IMR-90 (cell line): ENCODE measurements at regions not wholly inside any gene's neighbourhood (a gene's known extent, or its start where the extent isn't known, plus 50 kb on each side); places are given as distances from the start of the nearest gene placed in this dataset.

ENCODE experiments used
- ATAC-seq: fragments of 200-7000 bp; cut with Tn5 transposase; 2 replicates; pipeline ENCODE4 v1.9.1; 2020; ENCODE audit warnings: low read depth, mild to moderate bottlenecking, moderate library complexity
- BruUV-seq: library from RNA; stranded (reverse); fragments of 400-500 nt; replicated peaks from 2 replicates; lab custom pipeline; 2021; lab: Mats Ljungman, UMichigan
- CTCF ChIA-PET: fragments of 300-600 bp; formaldehyde crosslinking; extraction: SDS; loops from one replicate; lab custom pipeline; 2021; ENCODE audit warnings: antibody characterized with exemption; lab: Yijun Ruan, JAX
- POLR2A ChIA-PET: fragments of 300-600 bp; sonication (Branson Sonifier 250); formaldehyde crosslinking; loops from one replicate; lab custom pipeline; 2022; ENCODE audit warnings: antibody characterized with exemption; ENCODE audit not compliant: unreplicated experiment; lab: Charles Lee
- DNase-seq: peaks from one replicate; pipeline ENCODE4 v3.0.0; 2013
- H2AFZ ChIP-seq: replicated peaks from 2 replicates; pipeline ENCODE3; 2013; ENCODE audit warnings: low read length, mild to moderate bottlenecking; ENCODE audit not compliant: poor library complexity
- H2AK5ac ChIP-seq: 2 replicates; pipeline ENCODE4 v1.6.1; 2013; ENCODE audit warnings: low read depth, low read length, inconsistent platforms
- H2AK9ac ChIP-seq: replicated peaks from 2 replicates; pipeline ENCODE3; 2013; ENCODE audit warnings: mild to moderate bottlenecking, low read depth, low read length, moderate library complexity; ENCODE audit not compliant: poor library complexity
- H2BK120ac ChIP-seq: 2 replicates; pipeline ENCODE4 v1.6.1; 2013; ENCODE audit warnings: low read depth, low read length, inconsistent platforms
- H2BK15ac ChIP-seq: 3 replicates; pipeline ENCODE4 v1.6.1; 2013; ENCODE audit warnings: low read depth, low read length, inconsistent platforms
- H2BK20ac ChIP-seq: 2 replicates; pipeline ENCODE4 v1.6.1; 2013; ENCODE audit warnings: low read depth, mild to moderate bottlenecking, inconsistent platforms, low read length, moderate library complexity
- H2BK5ac ChIP-seq: 2 replicates; pipeline ENCODE4 v1.6.1; 2013; ENCODE audit warnings: mild to moderate bottlenecking, low read depth, low read length, inconsistent platforms; ENCODE audit not compliant: poor library complexity, severe bottlenecking
- H3K14ac ChIP-seq: replicated peaks from 2 replicates; pipeline ENCODE4 v1.6.1; 2013; ENCODE audit warnings: low read depth, low read length, inconsistent platforms
- H3K18ac ChIP-seq: 2 replicates; pipeline ENCODE4 v1.6.1; 2013; ENCODE audit warnings: low read depth, low read length, control low read depth
- H3K23ac ChIP-seq: 2 replicates; pipeline ENCODE4 v1.6.1; 2013; ENCODE audit warnings: low read depth, low read length, inconsistent platforms
- H3K27ac ChIP-seq: 2 replicates; pipeline ENCODE4 v1.5.1; 2013; ENCODE audit warnings: mild to moderate bottlenecking, control low read depth, low read length; ENCODE audit not compliant: insufficient read depth
- H3K27me3 ChIP-seq: 2 replicates; pipeline ENCODE4 v1.6.1; 2013; ENCODE audit warnings: low read length; ENCODE audit not compliant: control insufficient read depth, insufficient read depth
- H3K36me3 ChIP-seq: 2 replicates; pipeline ENCODE4 v1.6.1; 2013; ENCODE audit warnings: low read length, mixed read lengths; ENCODE audit not compliant: control insufficient read depth, insufficient read depth
- H3K4ac ChIP-seq: 2 replicates; pipeline ENCODE4 v1.6.1; 2013; ENCODE audit warnings: low read depth, low read length, inconsistent platforms
- H3K4me1 ChIP-seq: 2 replicates; pipeline ENCODE4 v1.6.1; 2013; ENCODE audit warnings: low read length, mixed read lengths; ENCODE audit not compliant: control insufficient read depth, insufficient read depth
- H3K4me2 ChIP-seq: 2 replicates; pipeline ENCODE4 v1.6.1; 2013; ENCODE audit warnings: low read depth, mild to moderate bottlenecking, control low read depth, low read length, moderate library complexity
- H3K4me3 ChIP-seq: 2 replicates; pipeline ENCODE4 v1.5.1; 2013; ENCODE audit warnings: low read depth, mild to moderate bottlenecking, control low read depth, low read length, moderate library complexity; ENCODE audit not compliant: insufficient read depth
- H3K56ac ChIP-seq: 2 replicates; pipeline ENCODE4 v1.6.1; 2013; ENCODE audit warnings: low read length, inconsistent platforms; ENCODE audit not compliant: insufficient read depth; ENCODE audit errors: extremely low read depth
- H3K79me1 ChIP-seq, 2 experiments: 2 replicates each; pipeline ENCODE4 v1.6.1; 2013; ENCODE audit warnings: low read length in 2 of 2, inconsistent platforms in 1 of 2, low read depth in 1 of 2
- H3K9ac ChIP-seq: 2 replicates; pipeline ENCODE4 v1.6.1; 2013; ENCODE audit warnings: low read depth, low read length, control low read depth
- H3K9me1 ChIP-seq: 2 replicates; pipeline ENCODE4 v1.6.1; 2013; ENCODE audit warnings: low read length, inconsistent platforms; ENCODE audit not compliant: insufficient read depth
- H3K9me3 ChIP-seq: 2 replicates; pipeline ENCODE4 v1.6.1; 2013; ENCODE audit warnings: low read length; ENCODE audit not compliant: control insufficient read depth, insufficient read depth
- H4K20me1 ChIP-seq: 2 replicates; pipeline ENCODE4 v1.6.1; 2013; ENCODE audit warnings: low read length, inconsistent platforms; ENCODE audit not compliant: insufficient read depth
- H4K5ac ChIP-seq: 2 replicates; pipeline ENCODE4 v1.6.1; 2013; ENCODE audit warnings: mild to moderate bottlenecking, low read depth, low read length, control low read depth
- H4K8ac ChIP-seq, 2 experiments: 2 replicates each; pipeline ENCODE4 v1.6.1; 2013; ENCODE audit warnings: low read depth in 2 of 2, low read length in 2 of 2, control low read depth in 1 of 2, inconsistent platforms in 1 of 2
- H4K91ac ChIP-seq: 2 replicates; pipeline ENCODE4 v1.6.1; 2013; ENCODE audit warnings: low read depth, low read length, inconsistent platforms; ENCODE audit not compliant: insufficient read depth
- BHLHE40 ChIP-seq: fragments of 150-350 bp; IDR thresholded peaks from 2 replicates; pipeline ENCODE4 v1.6.1; 2016; ENCODE audit warnings: mild to moderate bottlenecking, low read depth, low read length
- CEBPB ChIP-seq: IDR thresholded peaks from 2 replicates; pipeline ENCODE4 v1.6.1; 2012; ENCODE audit warnings: low read depth, low read length, improper control_type of control experiment
- CHD1 ChIP-seq: IDR thresholded peaks from 2 replicates; pipeline ENCODE4 v1.6.1; 2012; ENCODE audit warnings: low read depth, low read length, improper control_type of control experiment
- FOS ChIP-seq: fragments of 150-350 bp; IDR thresholded peaks from 2 replicates; pipeline ENCODE4 v1.6.1; 2016; ENCODE audit warnings: low read depth, low read length
- MAZ ChIP-seq: IDR thresholded peaks from 2 replicates; pipeline ENCODE4 v1.6.1; 2012; ENCODE audit warnings: low read depth, mild to moderate bottlenecking, low read length, improper control_type of control experiment, moderate library complexity, borderline replicate concordance
- POLR2A ChIP-seq: IDR thresholded peaks from 2 replicates; pipeline ENCODE4 v1.6.1; 2012; ENCODE audit warnings: mild to moderate bottlenecking, low read depth, low read length
- RFX5 ChIP-seq: IDR thresholded peaks from 2 replicates; pipeline ENCODE4 v1.8.0; 2012; ENCODE audit warnings: low read depth, mild to moderate bottlenecking, low read length, moderate library complexity
- USF2 ChIP-seq: fragments of 150-350 bp; IDR thresholded peaks from 2 replicates; pipeline ENCODE4 v1.6.1; 2017; ENCODE audit warnings: mild to moderate bottlenecking, antibody characterized with exemption, low read length, low read depth
- WGBS, 2 experiments: methylation state at CpG; one replicate each; pipeline versions ENCODE4 v1.1.5 to v1.1.7; 2013; ENCODE audit warnings: missing lambda C conversion rate in 2 of 2; ENCODE audit not compliant: insufficient read length in 1 of 2; ENCODE audit errors: extremely low coverage in 2 of 2; 5-methylcytosine and 5-hydroxymethylcytosine counted together
- dilution Hi-C: fragments of 300-500 bp; cut with HindIII; formaldehyde crosslinking; loops from one replicate; pipeline ENCODE4 v1.14.3; 2018; ENCODE audit warnings: low sequenced_read_pairs; ENCODE audit not compliant: unreplicated experiment
- in situ Hi-C: fragments of 300-500 bp; cut with MboI; formaldehyde crosslinking; loops from 3 replicates; pipeline ENCODE4 v1.14.3; 2019; ENCODE audit warnings: low sequenced_read_pairs, inconsistent platforms, mixed read lengths
- intact Hi-C: fragments of 100-400 bp; cut with micrococcal nuclease; formaldehyde crosslinking; loops from 2 replicates; pipeline ENCODE4 v1.10.0; 2022
- TF ChIP-seq, protein P1 (sequence below): fragments of 150-350 bp; IDR thresholded peaks from 2 replicates; pipeline ENCODE4 v1.6.1; 2016; ENCODE audit warnings: low read depth, mild to moderate bottlenecking, low read length, moderate library complexity, borderline replicate concordance
- TF ChIP-seq, protein P2 (sequence below): conservative IDR thresholded peaks from 2 replicates; pipeline ENCODE4 v1.5.1; 2012; ENCODE audit warnings: mild to moderate bottlenecking, low read depth, low read length, improper control_type of control experiment

DNA sequence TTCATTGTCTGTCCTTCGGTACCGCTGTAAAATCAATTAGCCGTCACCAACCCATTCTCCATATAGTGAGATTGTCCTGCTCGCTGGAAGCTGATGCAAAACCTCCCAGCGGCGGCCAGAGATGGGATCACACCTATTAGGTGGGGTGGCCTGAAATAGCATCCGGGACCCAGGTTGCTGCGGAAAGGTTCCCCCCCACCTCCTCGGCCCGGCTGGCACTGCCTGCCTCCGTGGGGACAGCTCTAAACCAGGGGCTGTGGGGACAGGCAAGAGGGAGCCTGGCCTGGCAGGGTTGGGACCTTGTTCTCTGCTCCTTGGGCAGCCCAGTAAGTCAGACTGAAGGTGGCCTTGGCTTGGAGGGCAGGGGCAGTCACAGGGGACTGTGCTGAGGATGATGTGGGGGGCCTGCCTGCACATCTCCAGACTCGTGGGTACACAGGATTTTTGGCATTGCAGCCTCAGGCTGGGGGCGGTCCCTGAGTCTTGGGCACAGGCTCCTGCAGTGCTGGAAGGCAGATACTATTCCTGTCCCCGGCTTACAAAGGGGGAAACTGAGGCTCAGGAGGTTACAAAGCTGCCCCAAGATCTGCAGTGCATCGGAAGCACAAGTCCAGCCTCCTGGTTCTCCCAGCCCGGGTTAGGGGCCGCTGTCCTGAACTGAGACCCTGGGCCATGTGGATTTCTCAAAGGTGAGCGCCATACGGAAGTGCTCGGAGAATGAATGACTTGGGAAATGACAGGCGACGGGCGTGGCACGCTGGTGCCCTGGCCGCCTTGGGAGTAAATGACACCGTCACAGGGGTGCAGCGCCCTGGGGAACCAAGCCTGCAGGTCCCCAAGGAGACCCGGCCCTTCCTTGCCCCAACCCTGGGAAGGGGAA lies 65.6 kb downstream of the UNCX start (continued):
- TF ChIP-seq USF2, result no peak

GRCh38 chr7:1298931-1299885 lies 66.5 kb downstream of the UNCX start:
- BruUV-seq, result no TSS peak
- WGBS, 2 experiments, result 45% methylated on average over 17 of the region's 30 CpGs; no CpG with 5 or more reads in 1 of the 2 experiments
- intact Hi-C loops, result no loop called here
- TF ChIP-seq, protein P1, sequence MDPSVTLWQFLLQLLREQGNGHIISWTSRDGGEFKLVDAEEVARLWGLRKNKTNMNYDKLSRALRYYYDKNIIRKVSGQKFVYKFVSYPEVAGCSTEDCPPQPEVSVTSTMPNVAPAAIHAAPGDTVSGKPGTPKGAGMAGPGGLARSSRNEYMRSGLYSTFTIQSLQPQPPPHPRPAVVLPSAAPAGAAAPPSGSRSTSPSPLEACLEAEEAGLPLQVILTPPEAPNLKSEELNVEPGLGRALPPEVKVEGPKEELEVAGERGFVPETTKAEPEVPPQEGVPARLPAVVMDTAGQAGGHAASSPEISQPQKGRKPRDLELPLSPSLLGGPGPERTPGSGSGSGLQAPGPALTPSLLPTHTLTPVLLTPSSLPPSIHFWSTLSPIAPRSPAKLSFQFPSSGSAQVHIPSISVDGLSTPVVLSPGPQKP, result no peak
- TF ChIP-seq FOS, result no peak
- TF ChIP-seq RFX5, result no peak
- no peak for TF ChIP-seq CEBPB
- TF ChIP-seq MAZ, result no peak
- TF ChIP-seq BHLHE40, result no peak
- no peak for TF ChIP-seq CHD1
- TF ChIP-seq, protein P2, sequence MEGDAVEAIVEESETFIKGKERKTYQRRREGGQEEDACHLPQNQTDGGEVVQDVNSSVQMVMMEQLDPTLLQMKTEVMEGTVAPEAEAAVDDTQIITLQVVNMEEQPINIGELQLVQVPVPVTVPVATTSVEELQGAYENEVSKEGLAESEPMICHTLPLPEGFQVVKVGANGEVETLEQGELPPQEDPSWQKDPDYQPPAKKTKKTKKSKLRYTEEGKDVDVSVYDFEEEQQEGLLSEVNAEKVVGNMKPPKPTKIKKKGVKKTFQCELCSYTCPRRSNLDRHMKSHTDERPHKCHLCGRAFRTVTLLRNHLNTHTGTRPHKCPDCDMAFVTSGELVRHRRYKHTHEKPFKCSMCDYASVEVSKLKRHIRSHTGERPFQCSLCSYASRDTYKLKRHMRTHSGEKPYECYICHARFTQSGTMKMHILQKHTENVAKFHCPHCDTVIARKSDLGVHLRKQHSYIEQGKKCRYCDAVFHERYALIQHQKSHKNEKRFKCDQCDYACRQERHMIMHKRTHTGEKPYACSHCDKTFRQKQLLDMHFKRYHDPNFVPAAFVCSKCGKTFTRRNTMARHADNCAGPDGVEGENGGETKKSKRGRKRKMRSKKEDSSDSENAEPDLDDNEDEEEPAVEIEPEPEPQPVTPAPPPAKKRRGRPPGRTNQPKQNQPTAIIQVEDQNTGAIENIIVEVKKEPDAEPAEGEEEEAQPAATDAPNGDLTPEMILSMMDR, result no peak
- no peak for TF ChIP-seq POLR2A

More at GRCh38 chr7:1298931-1299885, 66.5 kb downstream of the UNCX start:
- no peaks in the 10 kb centered on the region for H3K9me1 ChIP-seq
- H4K91ac ChIP-seq, result no peak overlapping the region
- CTCF ChIA-PET, result no interaction called here
- H3K4me3 ChIP-seq, result no peak overlapping the region
- no peaks in the 10 kb centered on the region for H3K9me3 ChIP-seq
- no peak for ATAC-seq
- no peak overlapping the region for H2AFZ ChIP-seq
- dilution Hi-C loops (no loop called here), in situ Hi-C loops (no loop called here)
- no peak overlapping the region for H2BK5ac ChIP-seq
- no peaks in the 10 kb centered on the region for H3K36me3 ChIP-seq
- peaks cover 58% of the 10 kb centered on the region for H3K27me3 ChIP-seq
- H3K56ac ChIP-seq, result no peak overlapping the region
- H3K23ac ChIP-seq, result no peak overlapping the region
- no peak for DNase-seq
- H3K4ac ChIP-seq, result no peak overlapping the region
- H4K5ac ChIP-seq, result no peak overlapping the region
- H3K4me1 ChIP-seq, result no peaks in the 10 kb centered on the region
- no peak overlapping the region for H3K9ac ChIP-seq
- no peak overlapping the region for H3K4me2 ChIP-seq
- H3K27ac ChIP-seq, result no peak overlapping the region
- no peak overlapping the region for H2BK15ac ChIP-seq
- POLR2A ChIA-PET, result no interaction called here
- no peak overlapping the region for H2BK120ac ChIP-seq
- H3K14ac ChIP-seq, result no peak overlapping the region
- H2AK9ac ChIP-seq, result no peak overlapping the region
- H2BK20ac ChIP-seq, result no peak overlapping the region
- no peak overlapping the region for H4K8ac ChIP-seq
- no peaks in the 10 kb centered on the region for H3K79me1 ChIP-seq
- no peak overlapping the region for H3K18ac ChIP-seq
- no peaks in the 10 kb centered on the region for H4K20me1 ChIP-seq
- H2AK5ac ChIP-seq, result no peak overlapping the region
